H54 (cell line): ENCODE measurements at regions not wholly inside any gene's neighbourhood (a gene's known extent, or its start where the extent isn't known, plus 50 kb on each side); places are given as distances from the start of the nearest gene placed in this dataset.

Experiments
- DNase-seq: peaks from one replicate; pipeline ENCODE4 v3.0.0; 2011; ENCODE audit warnings: low spot score, mixed read lengths; ENCODE audit not compliant: insufficient read length
- FAIRE-seq: peaks from 3 replicates; lab custom pipeline; 2011; peaks lifted over from hg19 to GRCh38; lab: Jason Lieb, UNC
- POLR2A ChIP-seq: IDR thresholded peaks from 2 replicates; pipeline ENCODE4 v1.6.1; 2011; ENCODE audit warnings: low read depth, mild to moderate bottlenecking, low read length

DNA sequence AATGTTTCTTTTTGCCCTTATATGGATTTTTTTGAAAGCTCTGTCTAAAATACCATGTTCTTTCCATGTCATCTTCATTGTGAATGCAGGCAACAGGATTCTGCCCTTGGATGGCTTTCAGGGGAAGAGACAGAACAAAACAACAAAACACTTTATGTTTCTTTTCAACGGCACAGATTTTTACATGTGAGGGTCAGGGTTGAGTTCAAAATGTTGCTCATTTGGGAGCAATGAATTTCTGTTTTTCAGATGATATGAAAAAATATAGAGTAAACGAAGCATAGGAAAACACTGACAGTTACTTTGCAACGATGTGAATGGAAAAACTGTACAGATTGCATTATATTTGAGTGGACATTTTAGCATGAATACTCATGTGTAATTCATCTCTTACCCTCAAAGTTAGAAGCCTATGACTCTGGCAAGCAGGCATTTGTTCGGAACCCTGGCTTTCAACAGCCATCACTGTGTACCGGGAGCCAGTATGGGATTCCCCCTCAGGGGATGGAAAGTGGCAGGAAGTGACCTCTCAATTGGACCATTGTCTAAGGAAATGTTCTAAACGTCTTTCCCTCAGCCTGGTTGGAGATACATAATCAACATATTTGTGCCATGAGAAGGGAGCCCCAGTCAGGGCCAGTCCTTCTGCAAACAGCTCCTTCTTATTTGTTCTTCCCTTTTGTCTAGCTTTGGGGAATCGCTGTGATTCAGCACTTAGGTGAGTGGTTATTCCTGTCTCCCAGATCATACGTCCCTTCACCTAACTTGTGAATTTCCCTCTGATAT, 153.9 kb upstream of the MEF2C start:
- FAIRE-seq (peak; percentile 90), DNase-seq (peak; percentile 2)
- TF ChIP-seq POLR2A, result no peak

DNA sequence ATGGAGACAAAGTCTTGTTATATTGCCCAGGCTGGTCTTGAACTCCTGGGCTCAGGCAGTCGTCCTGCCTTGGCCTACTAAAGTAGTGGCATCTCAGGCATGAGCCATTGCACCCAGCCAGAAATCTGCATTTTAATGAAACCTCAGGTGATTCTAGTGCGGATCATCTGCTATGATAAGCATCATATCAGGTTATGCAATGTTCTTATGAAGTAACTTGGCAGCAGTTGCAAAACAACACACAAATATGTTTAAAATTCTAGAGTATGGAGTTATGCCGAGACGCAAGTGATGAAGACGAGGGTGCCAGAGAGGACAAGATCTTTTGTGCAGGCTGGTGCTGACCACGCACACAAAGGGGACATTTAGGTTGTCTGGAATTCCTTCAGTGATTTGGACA, 153.2 kb upstream of the MEF2C start:
- FAIRE-seq, result no peak
- TF ChIP-seq POLR2A, result no peak
- no peak for DNase-seq

DNA sequence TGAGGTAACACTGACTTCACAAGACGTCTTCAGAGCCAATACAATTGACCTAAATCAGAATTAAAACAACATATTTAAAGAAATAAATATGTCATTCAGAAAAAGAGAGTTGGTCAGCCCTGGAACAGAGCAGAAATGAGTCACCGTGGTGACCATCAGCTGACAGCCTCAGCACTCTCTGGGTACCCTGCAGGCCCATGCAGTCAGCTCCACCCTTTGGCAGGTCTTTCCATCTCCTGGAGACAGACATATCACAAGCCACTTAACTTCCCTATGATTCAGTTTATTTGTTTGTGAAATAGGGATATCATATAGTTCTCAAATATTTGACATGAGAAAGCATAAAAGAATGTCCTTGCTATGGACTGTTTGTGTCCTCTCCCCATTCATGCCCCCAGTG, 151.6 kb upstream of the MEF2C start:
- DNase-seq (peak; percentile 19), FAIRE-seq (peak; percentile 81)
- no peak for TF ChIP-seq POLR2A

DNA sequence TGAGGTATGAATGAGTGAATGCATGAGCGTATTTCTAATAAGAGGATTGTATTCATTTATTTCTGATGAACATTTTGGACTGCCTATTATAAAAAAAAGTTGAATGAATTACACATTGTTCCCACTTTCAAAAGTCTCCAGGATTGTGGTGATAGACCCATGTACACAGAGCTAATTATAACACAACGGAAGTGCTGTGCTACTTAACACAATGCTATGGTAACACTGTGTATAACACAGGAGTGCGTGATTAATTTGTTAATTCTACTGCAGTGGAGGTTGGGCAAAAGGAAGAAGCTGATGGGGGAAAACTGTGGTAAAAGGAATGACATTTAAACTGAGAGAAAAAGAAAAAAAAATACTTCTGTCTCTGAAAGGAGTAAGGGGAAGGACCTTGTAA, 147.8 kb upstream of the MEF2C start:
- FAIRE-seq (no peak), DNase-seq (no peak)
- TF ChIP-seq POLR2A, result no peak

DNA sequence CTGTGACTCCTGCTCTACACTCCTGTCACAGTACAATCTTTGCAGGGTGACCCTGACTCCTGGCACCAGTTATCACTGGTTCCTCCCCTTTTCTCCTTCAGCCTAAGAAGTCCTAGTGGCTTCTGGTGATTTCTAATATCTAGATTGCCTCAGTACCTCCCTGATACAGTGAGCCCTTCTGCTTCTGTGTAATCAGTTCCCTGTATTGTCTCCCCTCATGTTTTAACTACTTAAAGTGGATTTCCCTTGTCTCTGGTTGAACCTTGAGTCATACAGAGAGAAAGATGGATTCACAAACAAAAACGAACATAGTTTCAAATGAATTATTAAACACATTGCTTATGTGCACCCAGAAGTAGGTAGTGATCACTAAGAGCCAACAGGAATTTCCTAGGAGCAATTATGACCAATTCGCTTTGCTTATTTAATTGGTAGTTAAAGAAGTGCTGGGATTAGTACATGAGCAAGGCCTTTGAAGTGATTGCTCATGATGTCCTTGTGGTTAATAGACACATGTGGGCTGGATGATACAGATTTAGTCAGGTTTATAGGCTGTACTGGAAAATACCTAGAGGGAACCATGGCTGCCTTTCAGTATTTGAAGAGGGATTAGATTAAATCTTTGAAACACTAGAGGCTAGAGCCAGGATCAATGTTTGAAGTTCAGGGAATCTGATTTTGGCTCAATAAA, 145.8 kb upstream of the MEF2C start:
- DNase-seq, result no peak
- FAIRE-seq, result no peak

DNA sequence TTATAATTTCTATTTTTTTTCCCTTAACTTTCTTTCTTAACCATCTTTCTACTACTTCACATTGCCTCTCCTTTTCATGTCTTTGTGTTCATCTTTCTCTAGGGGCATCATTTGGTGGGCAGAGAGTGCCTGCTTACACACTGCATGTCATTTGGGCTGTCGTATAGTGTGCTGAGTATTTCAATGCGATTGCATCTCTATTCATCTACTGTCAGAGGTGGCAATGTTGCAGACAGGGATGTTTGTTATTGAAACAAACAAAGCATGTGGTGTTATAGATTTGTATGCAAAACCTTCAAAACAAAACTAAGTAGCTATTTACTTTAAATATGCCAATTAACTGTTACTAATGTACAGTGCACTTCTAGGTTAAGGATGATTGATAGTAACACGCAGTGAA, 141.1 kb upstream of the MEF2C start:
- FAIRE-seq (no peak), DNase-seq (no peak)

More for the DNA sequence above, 145.8 kb upstream of the MEF2C start:
- TF ChIP-seq POLR2A, result no peak

DNA sequence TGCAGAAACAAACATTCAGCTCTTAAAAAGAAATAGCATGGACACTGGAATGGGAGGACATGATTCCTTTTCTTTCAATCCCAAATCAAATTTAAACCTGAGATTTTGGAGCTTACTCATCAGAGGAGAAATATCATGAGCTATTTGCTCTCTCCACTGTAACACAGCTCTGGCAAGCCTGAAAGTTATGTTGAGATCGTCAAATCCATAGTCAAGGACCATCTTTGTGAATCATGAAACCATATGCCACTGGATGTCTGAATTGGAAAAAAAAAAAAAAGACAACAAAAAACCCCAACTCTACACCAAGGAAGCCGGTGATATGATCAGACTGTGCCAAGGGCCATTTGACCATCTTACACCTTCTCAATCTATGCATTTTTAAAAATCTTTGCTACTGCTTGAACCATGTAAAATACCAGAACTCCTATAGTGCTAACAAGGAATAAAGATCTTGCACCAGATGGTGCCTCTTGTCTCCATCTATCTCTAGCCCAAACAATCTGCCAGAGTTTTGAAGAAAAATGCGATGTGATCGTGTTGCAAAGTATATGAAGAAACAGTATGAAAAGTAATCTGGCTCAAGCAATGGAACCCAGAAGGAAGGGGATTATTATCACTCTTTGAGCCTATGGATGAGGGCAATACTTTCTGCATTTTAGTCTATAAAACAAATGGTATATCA, 138.1 kb upstream of the MEF2C start:
- no peak for TF ChIP-seq POLR2A
- FAIRE-seq (no peak), DNase-seq (no peak)

More for the DNA sequence above, 141.1 kb upstream of the MEF2C start:
- no peak for TF ChIP-seq POLR2A

DNA sequence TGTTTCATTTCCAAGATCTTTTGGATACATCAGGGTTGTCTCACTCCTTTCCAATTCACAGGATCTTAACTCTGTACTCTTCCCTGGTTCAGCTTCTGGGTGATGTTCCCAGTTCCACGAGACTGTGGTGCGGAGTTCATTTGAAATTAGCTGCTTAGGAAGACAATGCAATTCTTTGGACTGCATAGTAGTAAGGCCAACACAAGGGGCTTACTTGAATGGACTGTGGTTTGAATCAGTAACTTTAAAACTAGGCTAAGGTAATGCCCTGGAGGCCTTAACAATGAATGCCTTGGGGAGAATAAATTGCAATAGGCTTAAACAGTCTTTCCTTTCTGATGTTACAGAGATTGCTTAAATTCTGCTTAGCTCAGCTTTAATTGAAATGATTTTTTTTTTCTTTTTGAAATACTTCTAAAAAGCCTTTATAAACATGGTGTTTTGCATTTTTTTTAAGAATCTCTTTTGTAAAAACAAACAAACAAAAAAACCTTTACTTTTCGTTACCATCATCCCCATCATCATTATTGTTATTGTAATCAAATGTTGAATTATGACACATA, 133.8 kb upstream of the MEF2C start:
- TF ChIP-seq POLR2A, result no peak
- FAIRE-seq (no peak), DNase-seq (no peak)

DNA sequence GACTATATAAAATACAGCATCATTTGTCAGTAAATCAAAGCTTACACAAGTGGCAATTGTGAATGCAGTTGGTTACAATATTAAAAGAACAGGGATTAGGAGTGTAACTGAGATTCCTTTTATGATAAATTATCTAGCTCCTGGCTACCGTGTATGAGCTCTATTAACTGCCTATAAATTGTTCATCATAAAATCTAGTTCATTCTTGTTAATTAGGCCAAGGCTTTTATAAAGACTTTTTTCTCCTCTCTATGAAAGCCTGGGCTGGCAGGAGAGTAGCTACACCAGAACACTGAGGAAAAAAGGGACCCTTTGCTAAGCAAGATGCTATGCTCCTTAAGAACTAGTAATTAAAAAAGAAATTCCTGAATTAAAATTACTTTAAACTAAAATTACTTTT, 132.4 kb upstream of the MEF2C start:
- DNase-seq (no peak), FAIRE-seq (no peak)
- no peak for TF ChIP-seq POLR2A

DNA sequence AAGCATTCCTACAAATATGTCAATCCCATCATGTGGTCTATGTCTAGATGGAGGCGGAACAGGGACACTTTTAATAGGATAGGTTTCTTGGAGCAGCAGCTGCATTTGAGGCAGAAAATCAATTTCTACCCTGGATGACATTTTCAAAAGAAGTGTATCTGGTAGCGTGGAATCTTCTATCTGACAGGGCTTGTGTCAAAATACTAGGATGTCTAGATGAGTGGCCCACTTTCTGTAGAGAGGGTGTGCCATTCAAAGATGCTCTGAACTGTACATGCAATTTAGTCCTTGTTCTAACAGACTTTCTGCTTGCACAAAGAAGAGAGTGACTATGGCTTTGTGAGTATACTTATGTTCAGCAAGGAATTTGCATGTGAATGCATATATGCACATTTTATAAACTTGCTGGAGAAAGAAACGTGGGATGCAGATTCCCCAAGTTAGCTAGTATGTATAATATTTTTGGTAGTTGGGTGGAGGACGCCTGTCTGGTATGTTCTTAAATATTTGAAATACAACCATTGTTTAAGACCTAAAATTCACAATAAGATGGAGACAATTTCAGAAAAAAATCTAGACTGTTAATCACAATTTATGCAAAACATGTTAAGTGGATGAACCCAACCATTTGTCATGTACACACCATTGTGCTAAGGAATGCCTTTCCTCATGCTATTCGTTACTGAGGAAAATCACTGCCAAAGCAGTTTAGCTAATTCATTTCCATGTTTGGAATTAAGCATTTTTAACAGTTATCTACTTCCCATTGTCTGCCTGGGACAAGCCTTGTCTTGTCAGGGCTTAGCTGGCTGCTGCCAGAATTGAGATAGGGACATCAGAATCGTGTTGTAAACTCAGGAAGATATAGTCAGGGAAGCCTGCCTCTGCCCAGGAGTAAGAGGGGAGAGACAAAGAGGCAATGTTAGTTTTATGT, 129.1 kb upstream of the MEF2C start:
- no peak for TF ChIP-seq POLR2A
- DNase-seq, result no peak
- no peak for FAIRE-seq

DNA sequence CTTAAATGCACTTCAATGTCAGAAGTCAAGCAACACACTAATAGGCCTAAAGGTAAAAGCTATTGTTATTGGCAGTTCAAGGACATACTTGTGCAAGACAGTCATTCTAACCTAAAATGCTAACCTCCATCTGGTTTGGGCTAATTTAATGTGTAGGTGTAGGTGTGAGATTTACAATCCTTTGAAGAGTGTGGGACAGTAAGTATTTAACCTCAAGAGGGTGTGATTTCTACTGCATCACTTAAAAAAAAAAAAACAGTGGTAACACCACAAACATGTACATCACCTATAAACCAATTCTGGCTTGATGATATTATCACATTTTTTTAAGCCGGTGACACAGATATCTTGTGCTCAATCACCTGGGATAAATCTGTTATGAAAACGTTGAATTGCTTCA, 127.5 kb upstream of the MEF2C start:
- no peak for TF ChIP-seq POLR2A

DNA sequence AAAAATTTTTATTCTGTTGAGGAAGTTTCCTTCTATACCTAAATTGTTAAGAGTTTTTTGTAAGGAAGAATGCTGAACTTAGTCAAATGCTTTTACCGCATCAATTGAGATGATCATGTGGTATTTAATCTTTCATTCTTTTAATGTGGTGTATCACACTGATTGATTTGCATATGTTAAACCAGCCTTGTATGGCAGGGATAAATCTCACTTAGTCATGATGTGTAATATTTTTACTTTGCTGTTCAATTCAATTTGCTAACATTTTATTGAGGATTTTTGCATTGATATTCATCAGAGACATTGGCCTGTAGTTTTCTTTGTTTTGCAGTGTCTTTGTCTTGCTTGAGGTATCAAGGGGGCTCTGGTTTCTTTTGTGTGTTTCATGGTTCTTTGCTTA, 125.3 kb upstream of the MEF2C start:
- DNase-seq, result no peak
- no peak for FAIRE-seq
- no peak for TF ChIP-seq POLR2A

More for the DNA sequence above, 127.5 kb upstream of the MEF2C start:
- DNase-seq (no peak), FAIRE-seq (no peak)

DNA sequence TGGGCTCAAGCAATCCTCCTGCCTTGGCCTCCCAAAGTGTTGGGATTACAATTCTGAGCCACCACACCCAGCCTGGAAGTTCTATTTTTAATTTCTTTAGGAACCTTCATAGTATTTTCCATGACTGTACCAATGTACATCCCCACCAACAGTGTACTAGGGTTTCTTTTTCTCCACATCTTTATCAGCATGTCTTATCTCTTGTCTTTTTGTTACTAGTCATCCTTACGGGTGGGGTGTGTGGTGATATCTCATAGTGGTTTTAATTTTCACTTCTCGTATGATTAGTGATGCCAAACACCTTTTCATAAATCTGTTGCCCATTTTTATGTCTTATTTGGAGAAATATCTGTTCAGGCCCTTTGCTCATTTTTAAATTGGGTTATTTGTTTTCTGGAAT, 123.0 kb upstream of the MEF2C start:
- no peak for TF ChIP-seq POLR2A
- FAIRE-seq (no peak), DNase-seq (no peak)

DNA sequence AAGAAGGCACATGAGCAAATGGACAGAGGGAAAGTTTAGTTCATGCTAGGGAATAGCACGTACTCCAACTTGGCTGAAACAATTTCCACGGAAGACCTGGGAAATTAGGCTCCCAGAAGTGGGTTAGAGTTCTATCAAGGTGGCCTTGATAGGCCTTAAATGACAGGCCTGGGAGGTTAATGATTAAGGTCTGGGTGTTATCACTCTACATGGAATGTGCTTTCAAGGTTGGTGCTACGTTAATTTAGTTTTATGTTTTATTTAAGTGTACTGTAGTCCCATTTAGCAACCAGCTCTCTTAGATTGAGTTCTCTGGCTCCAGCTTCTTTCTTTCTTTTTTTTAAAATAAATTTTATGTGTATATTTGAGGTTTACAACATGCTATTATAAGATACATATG, 121.4 kb upstream of the MEF2C start:
- FAIRE-seq (no peak), DNase-seq (no peak)
- TF ChIP-seq POLR2A, result no peak
